ENCODE measurements at regions not wholly inside any gene's neighbourhood (a gene's known extent, or its start where the extent isn't known, plus 50 kb on each side); places are given as distances from the start of the nearest gene placed in this dataset.
"Not testable (repeated sequence)": the region's sequence is repeated elsewhere in the genome, so short reads cannot be mapped to it uniquely, and the experiment has no call there.

DNA sequence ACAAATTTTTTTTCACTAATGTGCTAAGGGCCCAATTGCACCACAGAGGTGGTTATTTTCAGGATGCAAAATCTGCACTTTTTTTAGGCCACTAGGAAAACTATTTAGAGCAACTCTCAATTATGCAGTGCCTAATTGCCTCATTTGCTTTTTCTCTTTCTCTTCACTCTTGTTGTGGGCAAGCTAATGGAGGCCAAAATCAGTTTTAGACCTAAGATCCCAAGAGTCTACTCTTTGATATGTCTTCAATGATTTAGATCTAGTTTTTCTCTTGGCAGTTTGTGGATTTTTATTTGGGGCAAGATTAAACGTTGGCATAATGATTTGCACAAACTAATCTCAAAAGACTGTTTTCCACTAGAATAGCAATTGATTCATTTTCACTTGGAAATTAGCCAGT lies 1996.9 kb downstream of the LRRC4C start:
- DNase-seq = no peak

DNA sequence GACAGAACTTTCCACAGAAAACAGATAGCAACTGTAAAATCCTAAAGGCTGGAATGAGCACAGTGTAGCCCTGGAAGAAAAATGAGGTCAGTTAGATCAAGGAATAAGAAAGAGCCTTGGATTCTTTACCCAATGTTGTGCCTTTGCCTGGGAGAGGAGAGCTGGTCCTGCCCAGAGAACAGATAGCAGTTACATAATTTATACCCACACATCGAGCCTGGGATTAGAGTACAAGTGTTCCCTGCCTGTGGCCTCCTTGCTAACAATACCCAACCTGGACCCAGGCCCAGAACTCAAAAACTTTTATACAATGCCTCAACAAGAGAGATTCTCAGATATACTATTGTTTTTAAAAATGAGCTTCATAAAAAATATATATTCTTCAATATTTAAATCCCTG lies 1998.4 kb downstream of the LRRC4C start:
- no peak for DNase-seq

DNA sequence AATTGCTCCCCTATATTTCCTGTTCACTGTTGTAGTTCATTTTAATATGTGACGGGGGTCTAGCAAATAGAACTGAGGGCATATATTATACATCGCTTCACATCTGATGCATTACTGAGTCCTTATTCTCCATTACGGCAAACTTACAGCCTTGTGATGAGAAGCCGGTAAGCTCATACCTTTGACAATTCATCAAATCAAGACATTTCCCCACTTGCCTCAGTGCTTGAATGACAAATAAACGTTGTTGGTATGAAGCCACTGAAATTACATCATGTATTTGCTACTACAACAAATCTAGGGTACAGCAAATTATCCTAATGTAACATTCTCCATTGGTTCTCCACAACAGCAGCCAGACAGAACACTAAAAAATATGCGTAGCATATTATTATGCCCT lies 1999.8 kb downstream of the LRRC4C start:
- DNase-seq = no peak

- DNase-seq = no peak
Observed at GRCh38 chr11:39458481-39458880, 2001.0 kb downstream of the LRRC4C start.

DNA sequence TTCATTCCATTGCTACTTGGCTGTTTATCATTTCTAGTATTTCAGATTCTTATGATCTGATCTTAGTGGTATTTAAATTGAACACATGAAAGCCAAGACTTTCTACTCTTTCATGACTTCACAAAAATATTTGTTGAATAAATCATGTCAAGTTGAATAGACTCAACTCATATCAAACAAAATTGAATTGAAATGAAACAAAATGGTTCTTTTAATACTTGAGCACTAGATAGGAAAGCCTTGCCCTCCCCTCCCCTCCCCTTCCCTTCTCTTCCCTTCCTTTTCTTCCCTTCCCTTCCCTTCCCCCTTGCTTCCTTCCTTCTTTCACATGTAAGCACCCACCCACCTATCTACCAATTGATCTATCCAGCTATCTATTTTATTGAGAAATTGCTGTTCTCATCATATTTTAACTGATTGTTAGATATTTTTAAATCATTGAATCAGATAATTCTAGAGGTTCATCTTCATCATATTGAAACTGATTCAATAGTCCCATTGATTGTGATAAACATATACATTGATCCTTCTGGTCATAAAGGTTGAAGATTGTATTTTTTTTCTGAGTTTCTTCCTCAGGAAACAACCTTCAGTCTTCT lies 2015.9 kb downstream of the LRRC4C start:
- DNase-seq = no peak

- DNase-seq = no peak
Observed at GRCh38 chr11:39442177-39442576, 2017.3 kb downstream of the LRRC4C start.

DNA sequence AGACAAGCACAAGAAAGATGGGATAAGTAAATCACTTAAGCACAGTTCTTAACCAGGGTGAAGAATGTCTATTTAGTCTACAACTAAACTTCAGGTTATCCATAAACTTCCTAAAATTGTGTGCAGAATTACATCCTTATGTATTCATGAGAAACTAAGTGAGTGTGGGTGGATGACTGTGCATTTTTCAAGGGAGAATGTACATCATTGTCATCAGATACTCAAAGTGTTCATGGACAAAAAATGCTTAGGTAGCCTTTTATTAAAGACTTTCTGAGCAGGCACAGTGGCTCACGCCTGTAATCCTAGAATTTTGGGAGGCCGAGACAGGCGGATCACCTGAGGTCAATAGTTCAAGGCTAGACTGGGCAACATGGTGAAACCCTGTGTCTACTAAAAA lies 2023.8 kb downstream of the LRRC4C start:
- DNase-seq = no peak

DNA sequence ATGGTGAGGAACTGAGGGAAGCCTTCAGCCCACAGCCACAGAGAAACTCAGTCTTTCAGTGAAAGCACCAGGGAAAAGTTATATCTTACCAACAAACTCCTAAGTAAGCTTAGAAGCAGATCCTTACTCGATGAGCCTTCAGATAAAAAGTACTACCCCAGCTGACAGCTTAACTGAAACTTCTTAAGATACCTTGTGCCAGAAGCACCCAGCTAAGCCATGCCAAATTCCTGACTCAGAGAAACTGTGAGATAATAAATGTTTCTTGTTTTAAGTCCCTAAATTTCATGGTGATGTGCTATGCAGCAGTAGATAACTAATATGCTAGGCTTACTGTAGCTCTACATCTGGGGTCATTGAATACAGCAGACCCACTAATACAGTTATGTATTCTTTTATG lies 2025.0 kb downstream of the LRRC4C start:
- no peak for DNase-seq

DNA sequence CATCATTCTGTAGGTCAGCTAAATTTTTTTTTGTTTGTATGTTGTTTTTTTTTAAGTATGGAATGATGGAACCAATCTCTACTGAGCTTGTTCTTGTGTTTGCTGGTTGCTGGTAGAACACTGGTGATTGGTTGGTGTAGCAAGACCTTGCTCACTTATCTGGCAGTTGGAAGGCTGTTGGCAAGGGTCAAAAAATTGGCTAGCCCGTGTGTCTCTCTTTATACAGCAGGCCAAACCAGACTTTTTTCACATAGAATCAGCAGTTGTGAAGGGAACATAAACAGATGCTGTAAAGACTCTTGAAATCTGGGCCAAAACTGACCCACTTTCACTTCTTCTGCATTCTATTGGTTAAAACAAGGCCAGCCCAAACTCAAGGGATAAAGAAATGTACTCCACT lies 2026.5 kb downstream of the LRRC4C start:
- no peak for DNase-seq

- DNase-seq = no peak
Observed at GRCh38 chr11:39425226-39425625, 2034.2 kb downstream of the LRRC4C start.

DNA sequence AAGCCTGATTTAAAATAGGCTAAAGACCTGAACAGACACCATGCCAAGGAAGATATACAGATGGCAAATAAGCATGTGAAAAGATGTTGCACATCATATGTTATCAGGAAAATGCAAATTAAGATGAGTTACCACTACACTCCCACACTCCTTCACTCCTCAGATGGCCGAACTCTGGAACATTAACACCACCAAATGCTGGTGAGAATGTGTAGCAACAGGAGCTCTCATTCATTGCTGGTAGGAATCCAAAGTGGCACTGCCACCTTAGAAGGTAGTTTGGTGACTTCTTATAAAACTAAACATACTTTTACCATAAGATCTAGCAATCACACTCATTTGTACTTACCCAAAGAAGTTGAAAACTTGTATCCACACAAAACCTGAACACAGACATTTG lies 2047.3 kb downstream of the LRRC4C start:
- no peak for DNase-seq

DNA sequence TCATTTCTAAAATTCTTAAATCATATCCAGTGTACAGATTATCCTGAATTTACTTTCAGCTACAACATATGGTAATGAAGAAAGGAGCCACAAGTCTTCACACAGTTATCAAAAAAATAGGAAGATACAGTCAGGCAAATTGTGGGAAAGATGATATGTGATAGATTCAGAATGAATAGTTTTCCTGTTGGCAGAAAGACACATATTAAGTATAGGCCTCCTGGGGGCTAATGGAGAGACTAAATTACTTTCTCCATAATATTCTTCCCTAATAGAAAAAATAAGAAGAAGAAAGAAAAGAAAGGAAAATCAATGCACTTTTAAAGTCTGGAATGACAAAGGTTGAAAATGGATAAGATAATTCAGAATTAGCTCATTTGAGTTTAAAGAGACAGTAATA lies 2073.5 kb downstream of the LRRC4C start:
- no peak for DNase-seq

GRCh38 chr11:39374963-39375698 lies 2084.3 kb downstream of the LRRC4C start:
- no peak for DNase-seq

- DNase-seq = no peak
Observed at GRCh38 chr11:39367534-39367933, 2091.9 kb downstream of the LRRC4C start.

GRCh38 chr11:39365809-39366436 lies 2093.5 kb downstream of the LRRC4C start:
- DNase-seq = peak; percentile 3

- DNase-seq = no peak
Observed at GRCh38 chr11:39363571-39363970, 2095.9 kb downstream of the LRRC4C start.

DNA sequence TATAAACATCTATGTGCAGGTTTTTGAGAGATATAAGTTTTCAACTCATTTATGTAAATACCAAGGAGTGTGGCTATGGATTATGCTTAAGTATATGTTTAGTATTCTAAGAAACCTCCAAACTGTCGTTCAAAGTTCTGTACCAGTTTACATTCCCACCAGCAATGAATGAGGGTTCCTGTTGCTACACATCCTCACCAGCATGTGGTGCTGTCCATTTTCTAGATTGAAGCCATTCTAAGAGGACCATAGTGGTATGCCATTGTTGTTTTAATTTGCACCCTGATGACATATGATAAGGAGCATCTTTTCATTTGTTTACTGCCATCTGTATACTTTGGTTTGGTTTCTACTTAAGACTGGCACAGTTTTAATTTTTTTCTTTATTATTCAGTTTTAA lies 2097.9 kb downstream of the LRRC4C start:
- DNase-seq = no peak

- no peak for DNase-seq
Observed at GRCh38 chr11:39345834-39346442, 2113.5 kb downstream of the LRRC4C start.

DNA sequence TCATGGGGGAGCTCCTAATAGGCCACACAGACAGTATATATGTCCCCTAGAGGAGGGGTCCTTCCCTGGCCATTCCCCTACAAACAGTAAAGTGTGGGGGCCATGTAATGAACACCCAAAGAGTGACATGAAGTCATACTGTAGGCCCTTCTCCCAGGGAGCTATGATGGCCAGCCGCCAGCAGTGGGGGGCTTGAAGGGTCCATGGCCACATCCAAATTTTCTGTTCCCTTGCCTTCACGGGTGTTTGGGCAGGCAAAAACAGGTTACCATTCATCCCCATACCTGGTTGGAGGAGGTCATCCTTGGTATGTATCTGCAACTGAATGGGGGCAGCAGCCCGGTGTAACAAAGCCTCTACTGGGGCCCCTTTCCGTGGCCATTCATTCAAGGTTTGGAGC lies 2118.0 kb downstream of the LRRC4C start:
- no peak for DNase-seq

DNA sequence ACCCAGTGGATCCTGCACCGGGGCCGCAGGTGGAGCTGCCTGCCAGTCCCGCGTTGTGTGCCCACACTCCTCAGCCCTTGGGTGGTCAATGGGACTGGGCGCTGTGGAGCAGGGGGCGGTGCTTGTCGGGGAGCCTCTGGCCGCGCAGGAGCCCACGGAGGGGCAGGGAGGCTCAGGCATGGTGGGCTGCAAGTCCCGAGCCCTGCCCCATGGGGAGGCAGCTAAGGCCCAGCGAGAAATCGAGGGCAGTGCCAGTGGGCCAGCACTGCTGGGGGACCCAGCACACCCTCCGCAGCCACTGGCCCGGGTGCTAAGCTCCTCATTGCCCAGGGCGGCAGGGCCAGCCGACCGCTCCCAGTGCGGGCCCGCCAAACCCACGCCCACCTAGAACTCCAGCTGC lies 2126.4 kb downstream of the LRRC4C start:
- DNase-seq = not testable (repeated sequence)

GRCh38 chr11:39327302-39327701 lies 2132.2 kb downstream of the LRRC4C start:
- DNase-seq = no peak

DNA sequence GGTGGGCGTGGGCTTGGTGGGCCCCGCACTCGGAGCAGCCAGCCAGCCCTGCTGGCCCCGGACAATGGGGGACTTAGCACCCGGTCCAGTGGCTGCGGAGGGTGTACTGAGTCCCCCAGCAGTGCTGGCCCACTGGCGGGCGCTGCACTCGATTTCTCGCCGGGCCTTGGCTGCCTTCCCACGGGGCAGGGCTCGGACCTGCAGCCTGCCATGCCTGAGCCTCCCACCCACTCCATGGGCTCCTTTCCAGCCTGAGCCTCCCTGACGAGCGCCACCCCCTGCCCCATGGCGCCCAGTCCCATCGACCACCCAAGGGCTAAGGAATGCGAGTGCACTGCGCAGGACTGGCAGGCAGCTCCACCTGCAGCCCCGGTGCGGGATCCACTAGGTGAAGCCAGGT lies 2147.6 kb downstream of the LRRC4C start:
- not testable (repeated sequence) for DNase-seq

DNA sequence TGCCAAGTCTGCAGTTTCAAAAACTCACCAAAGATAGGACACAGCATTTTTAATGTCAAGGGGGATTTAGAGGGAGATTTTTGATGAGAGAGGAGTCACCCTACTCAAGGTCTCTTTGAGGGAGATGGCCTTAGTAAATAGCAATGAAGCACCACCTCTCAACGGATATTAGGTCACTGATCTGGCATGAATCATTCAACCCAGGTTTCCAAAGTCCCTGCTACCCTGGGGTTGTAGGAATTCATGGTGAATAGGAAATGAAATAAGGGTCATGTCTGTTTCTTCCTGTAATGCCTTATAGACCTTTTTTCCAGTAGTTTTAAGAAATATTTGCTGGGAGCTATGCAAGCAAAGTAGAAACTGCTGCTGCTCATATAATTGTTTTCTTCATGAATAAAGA lies 2154.9 kb downstream of the LRRC4C start:
- DNase-seq = no peak

DNA sequence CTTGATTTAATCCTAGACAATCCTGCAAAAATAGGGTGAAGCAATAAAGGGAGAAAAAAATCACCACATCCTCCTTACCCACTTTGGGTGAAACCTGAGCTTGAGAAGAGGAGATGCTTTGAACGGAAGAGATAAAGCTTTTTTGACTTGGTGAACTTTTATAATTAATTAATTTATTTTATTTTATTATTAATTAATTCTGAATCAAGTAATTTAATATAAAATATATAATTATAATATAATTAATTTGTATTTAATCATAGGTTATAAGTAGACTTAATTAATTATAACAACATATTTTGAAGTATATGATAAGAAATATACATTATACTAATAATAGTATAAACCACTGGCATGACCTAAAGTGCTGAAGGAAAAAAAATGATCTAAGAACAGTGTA lies 2164.8 kb downstream of the LRRC4C start:
- no peak for DNase-seq
